RWPE1 (cell line): ENCODE measurements at regions not wholly inside any gene's neighbourhood (a gene's known extent, or its start where the extent isn't known, plus 50 kb on each side); places are given as distances from the start of the nearest gene placed in this dataset.

Source experiments
- CTCF ChIA-PET: fragments of 350-600 bp; sonication (Branson Sonifier 250); formaldehyde crosslinking; extraction: SDS; loops from one replicate; lab custom pipeline; 2021; lab: Yijun Ruan, JAX
- POLR2A ChIA-PET: fragments of 400-600 bp; formaldehyde crosslinking; extraction: SDS; loops from one replicate; lab custom pipeline; 2020; ENCODE audit warnings: antibody characterized with exemption; ENCODE audit not compliant: low non-redundant PET; lab: Yijun Ruan, JAX
- DNase-seq: peaks from one replicate; pipeline ENCODE4 v3.0.0; 2012; ENCODE audit warnings: low spot score
- H3K27ac ChIP-seq: fragments of 450-650 bp; 2 replicates; pipeline ENCODE4 v1.5.1; 2017
- TF ChIP-seq, protein P1 (sequence below): fragments of 450-650 bp; conservative IDR thresholded peaks from 2 replicates; pipeline ENCODE4 v1.5.1; 2017; ENCODE audit warnings: low read depth, mild to moderate bottlenecking

GRCh38 chr2:220940646-220941045, 631.5 kb downstream of the EPHA4 start:
- ChIA-PET POLR2A (no interaction called here), CTCF (no interaction called here)
- DNase-seq: no peak
- TF ChIP-seq, protein P1, sequence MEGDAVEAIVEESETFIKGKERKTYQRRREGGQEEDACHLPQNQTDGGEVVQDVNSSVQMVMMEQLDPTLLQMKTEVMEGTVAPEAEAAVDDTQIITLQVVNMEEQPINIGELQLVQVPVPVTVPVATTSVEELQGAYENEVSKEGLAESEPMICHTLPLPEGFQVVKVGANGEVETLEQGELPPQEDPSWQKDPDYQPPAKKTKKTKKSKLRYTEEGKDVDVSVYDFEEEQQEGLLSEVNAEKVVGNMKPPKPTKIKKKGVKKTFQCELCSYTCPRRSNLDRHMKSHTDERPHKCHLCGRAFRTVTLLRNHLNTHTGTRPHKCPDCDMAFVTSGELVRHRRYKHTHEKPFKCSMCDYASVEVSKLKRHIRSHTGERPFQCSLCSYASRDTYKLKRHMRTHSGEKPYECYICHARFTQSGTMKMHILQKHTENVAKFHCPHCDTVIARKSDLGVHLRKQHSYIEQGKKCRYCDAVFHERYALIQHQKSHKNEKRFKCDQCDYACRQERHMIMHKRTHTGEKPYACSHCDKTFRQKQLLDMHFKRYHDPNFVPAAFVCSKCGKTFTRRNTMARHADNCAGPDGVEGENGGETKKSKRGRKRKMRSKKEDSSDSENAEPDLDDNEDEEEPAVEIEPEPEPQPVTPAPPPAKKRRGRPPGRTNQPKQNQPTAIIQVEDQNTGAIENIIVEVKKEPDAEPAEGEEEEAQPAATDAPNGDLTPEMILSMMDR: no peak
- no peak overlapping the region for H3K27ac ChIP-seq

GRCh38 chr2:220941683-220942082, 630.4 kb downstream of the EPHA4 start:
- DNase-seq: no peak
- ChIA-PET POLR2A (no interaction called here), CTCF (no interaction called here)
- TF ChIP-seq, protein P1: no peak
- no peak overlapping the region for H3K27ac ChIP-seq

DNA sequence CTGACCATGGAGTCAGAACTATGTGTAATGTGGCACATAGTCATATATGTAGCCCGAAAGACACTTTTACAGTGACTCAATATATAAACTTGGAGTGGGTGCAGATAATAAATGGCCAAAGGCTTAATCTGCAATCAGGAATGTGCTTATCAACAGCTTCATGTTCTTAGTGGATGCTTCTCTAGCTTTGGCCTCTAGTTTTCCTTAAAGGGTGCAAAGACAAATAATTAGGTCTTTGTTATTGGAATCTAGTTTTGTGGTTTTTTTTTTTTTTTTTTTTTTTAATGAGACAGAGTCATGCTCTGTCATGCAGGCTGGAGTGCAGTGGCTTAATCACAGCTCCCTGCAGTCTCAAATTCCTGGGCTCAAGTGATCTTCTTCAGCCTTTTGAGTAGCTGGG, 625.6 kb downstream of the EPHA4 start:
- no peak for DNase-seq
- TF ChIP-seq, protein P1: no peak
- ChIA-PET CTCF (interaction anchor here (0.7 kb wide), 1 partner anchor 45 kb away, joined by 4 read pairs; no protein-coding TSS in a partner anchor), POLR2A (no interaction called here)
- no peak overlapping the region for H3K27ac ChIP-seq

GRCh38 chr2:220948579-220948978, 623.5 kb downstream of the EPHA4 start:
- no peak overlapping the region for H3K27ac ChIP-seq
- no peak for DNase-seq
- TF ChIP-seq, protein P1: no peak
- CTCF ChIA-PET: interaction anchor here (0.6 to 1.2 kb wide), 2 partner anchors 35 to 98 kb away, joined by 4 read pairs; no protein-coding TSS in a partner anchor
- POLR2A ChIA-PET: no interaction called here

DNA sequence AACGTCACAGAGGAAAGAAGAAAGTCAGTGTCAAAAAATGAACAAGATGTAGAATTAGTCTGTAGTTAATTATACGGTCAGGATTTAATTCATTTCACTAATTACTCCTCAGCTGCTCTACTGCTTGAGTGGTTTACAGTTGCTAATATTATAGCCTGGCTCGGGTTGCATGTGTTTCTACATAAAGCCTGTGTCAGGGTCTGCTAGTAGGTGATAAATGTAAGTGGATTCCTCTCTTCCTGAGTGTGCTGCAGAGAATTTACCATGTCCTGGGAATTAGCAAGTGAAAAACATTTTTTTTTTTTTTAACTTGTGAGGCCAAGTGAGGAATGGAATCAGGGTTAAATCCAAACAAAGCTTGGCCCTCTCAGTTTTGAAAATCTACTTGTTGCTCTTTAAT, 622.6 kb downstream of the EPHA4 start:
- TF ChIP-seq, protein P1: no peak
- ChIA-PET CTCF (interaction anchor here (0.5 to 1.2 kb wide), 3 partner anchors 34 to 97 kb away, joined by 3 to 4 read pairs (median 4); no protein-coding TSS in a partner anchor), POLR2A (no interaction called here)
- DNase-seq: no peak
- H3K27ac ChIP-seq: no peak overlapping the region

GRCh38 chr2:220955776-220956175, 616.3 kb downstream of the EPHA4 start:
- TF ChIP-seq, protein P1: no peak
- DNase-seq: no peak
- ChIA-PET CTCF (interaction anchor here (0.6 kb wide), 1 partner anchor 727 kb away, joined by 3 read pairs; no protein-coding TSS in a partner anchor), POLR2A (no interaction called here)
- no peak overlapping the region for H3K27ac ChIP-seq
